DOHH2 (cell line): ENCODE measurements at regions not wholly inside any gene's neighbourhood (a gene's known extent, or its start where the extent isn't known, plus 50 kb on each side); places are given as distances from the start of the nearest gene placed in this dataset.

Experiments used
- H3F3A ChIP-seq: fragments of 200-600 bp; sonication (generic), shearing (Covaris generic); 2 replicates; pipeline ENCODE4 v1.6.0; 2016; ENCODE audit warnings: antibody characterized with exemption, mild to moderate bottlenecking; ENCODE audit not compliant: control insufficient read depth, insufficient read depth
- H3K27ac ChIP-seq: fragments of 200-600 bp; sonication (generic); 2 replicates; pipeline ENCODE4 v1.5.1; 2014; ENCODE audit warnings: low read depth, mild to moderate bottlenecking, low read length, moderate library complexity
- H3K27me3 ChIP-seq: fragments of 200-600 bp; sonication (generic); 2 replicates; pipeline ENCODE4 v1.6.1; 2014; ENCODE audit warnings: mild to moderate bottlenecking, low read length, mixed read lengths; ENCODE audit not compliant: control insufficient read depth
- H3K36me3 ChIP-seq: fragments of 200-600 bp; sonication (generic); 2 replicates; pipeline ENCODE4 v1.6.1; 2014; ENCODE audit warnings: mild to moderate bottlenecking, low read length, moderate library complexity, mixed read lengths; ENCODE audit not compliant: control insufficient read depth
- H3K4me1 ChIP-seq: fragments of 200-600 bp; sonication (generic); 2 replicates; pipeline ENCODE4 v1.6.1; 2014; ENCODE audit warnings: mild to moderate bottlenecking, low read length, mixed read lengths; ENCODE audit not compliant: control insufficient read depth
- H3K4me2 ChIP-seq: fragments of 200-600 bp; sonication (generic); 2 replicates; pipeline ENCODE4 v1.6.0; 2014; ENCODE audit warnings: mild to moderate bottlenecking, low read length, moderate library complexity
- H3K4me3 ChIP-seq: fragments of 200-600 bp; sonication (generic); 2 replicates; pipeline ENCODE4 v1.5.1; 2014; ENCODE audit warnings: mild to moderate bottlenecking, low read length, mixed read lengths
- H3K79me2 ChIP-seq: fragments of 200-600 bp; sonication (generic); 2 replicates; pipeline ENCODE4 v1.6.1; 2014; ENCODE audit warnings: mild to moderate bottlenecking, low read length, mixed read lengths; ENCODE audit not compliant: control insufficient read depth
- H3K9me2 ChIP-seq: fragments of 200-600 bp; sonication (generic); replicated peaks from 2 replicates; pipeline ENCODE4 v1.6.1; 2014; ENCODE audit warnings: mild to moderate bottlenecking, low read length, mixed read lengths; ENCODE audit not compliant: control insufficient read depth
- H3K9me3 ChIP-seq: fragments of 200-600 bp; sonication (generic); 2 replicates; pipeline ENCODE4 v1.6.1; 2014; ENCODE audit warnings: antibody characterized with exemption, low read length, mixed read lengths; ENCODE audit not compliant: control insufficient read depth, insufficient read depth
- H4K20me1 ChIP-seq: fragments of 200-600 bp; sonication (generic); 2 replicates; pipeline ENCODE4 v1.6.0; 2014; ENCODE audit warnings: low read depth, mild to moderate bottlenecking, antibody characterized with exemption, low read length, moderate library complexity; ENCODE audit not compliant: control insufficient read depth, insufficient read depth
- CTCF ChIP-seq: fragments of 200-600 bp; sonication (generic); IDR thresholded peaks from one replicate; pipeline ENCODE4 v1.5.1; 2014; ENCODE audit warnings: antibody characterized with exemption, mild to moderate bottlenecking, low read depth, low read length; ENCODE audit not compliant: poor library complexity, severe bottlenecking
- EZH2phosphoT487 ChIP-seq: fragments of 200-600 bp; sonication (generic); IDR thresholded peaks from 2 replicates; pipeline ENCODE4 v1.6.1; 2017; ENCODE audit warnings: borderline replicate concordance, mild to moderate bottlenecking, antibody characterized with exemption, low read length, moderate library complexity, mixed read lengths

GRCh38 chr7:113299748-113300147, 181.4 kb upstream of the SMIM30 start:
- Histone ChIP-seq H3K27ac (no peak overlapping the region), H3K79me2 (no peaks in the 10 kb centered on the region), H3K9me2 (no peaks in the 10 kb centered on the region), H3K4me1 (no peaks in the 10 kb centered on the region), H3K4me2 (no peak overlapping the region), H3K36me3 (no peaks in the 10 kb centered on the region), H3F3A (no peaks in the 10 kb centered on the region), H3K9me3 (no peaks in the 10 kb centered on the region), H3K4me3 (no peak overlapping the region), H3K27me3 (no peaks in the 10 kb centered on the region), H4K20me1 (no peaks in the 10 kb centered on the region)
- no peak for TF ChIP-seq EZH2phosphoT487

GRCh38 chr7:113298501-113298900, 180.1 kb upstream of the SMIM30 start:
- Histone ChIP-seq H3K4me3 (no peak overlapping the region), H4K20me1 (no peaks in the 10 kb centered on the region), H3K4me2 (no peak overlapping the region), H3K9me3 (no peaks in the 10 kb centered on the region), H3K79me2 (no peaks in the 10 kb centered on the region), H3K9me2 (no peaks in the 10 kb centered on the region), H3K27ac (no peak overlapping the region), H3F3A (no peaks in the 10 kb centered on the region), H3K27me3 (no peaks in the 10 kb centered on the region), H3K4me1 (no peaks in the 10 kb centered on the region), H3K36me3 (no peaks in the 10 kb centered on the region)
- TF ChIP-seq EZH2phosphoT487, result no peak
- TF ChIP-seq CTCF, result no peak

- no peaks in the 10 kb centered on the region for H3F3A ChIP-seq
- no peaks in the 10 kb centered on the region for H3K4me1 ChIP-seq
- no peaks in the 10 kb centered on the region for H4K20me1 ChIP-seq
Observed at GRCh38 chr7:113294750-113295149, 176.4 kb upstream of the SMIM30 start.

GRCh38 chr7:113292105-113292504, 173.8 kb upstream of the SMIM30 start:
- no peak for TF ChIP-seq EZH2phosphoT487
- TF ChIP-seq CTCF, result no peak
- H3K4me3 ChIP-seq, result no peak overlapping the region
- no peak overlapping the region for H3K4me2 ChIP-seq
- H3K36me3 ChIP-seq, result no peaks in the 10 kb centered on the region
- no peak overlapping the region for H3K27ac ChIP-seq
- H3F3A ChIP-seq, result no peaks in the 10 kb centered on the region
- no peaks in the 10 kb centered on the region for H3K79me2 ChIP-seq
- H3K9me3 ChIP-seq, result no peaks in the 10 kb centered on the region
- no peaks in the 10 kb centered on the region for H3K9me2 ChIP-seq
- H4K20me1 ChIP-seq, result no peaks in the 10 kb centered on the region
- no peaks in the 10 kb centered on the region for H3K27me3 ChIP-seq
- no peaks in the 10 kb centered on the region for H3K4me1 ChIP-seq

More at GRCh38 chr7:113294750-113295149, 176.4 kb upstream of the SMIM30 start:
- Histone ChIP-seq H3K4me2 (no peak overlapping the region), H3K27ac (no peak overlapping the region), H3K4me3 (no peak overlapping the region), H3K9me2 (no peaks in the 10 kb centered on the region), H3K79me2 (no peaks in the 10 kb centered on the region), H3K27me3 (no peaks in the 10 kb centered on the region), H3K36me3 (no peaks in the 10 kb centered on the region), H3K9me3 (no peaks in the 10 kb centered on the region)
- TF ChIP-seq EZH2phosphoT487 (no peak), CTCF (no peak)
